ENCODE measurements at regions not wholly inside any gene's neighbourhood (a gene's known extent, or its start where the extent isn't known, plus 50 kb on each side); places are given as distances from the start of the nearest gene placed in this dataset.
A peak's percentile ranks its signal among the peaks of the same experiment; 100 is the strongest.

GRCh38 chr5:12237837-12238575, 333.8 kb upstream of the CTNND2 start:
- Histone ChIP-seq H3K36me3 (ENCODE audit: control insufficient read depth in 1 of 2, insufficient read depth in 2 of 2, low read length in 2 of 2) (no peaks in the 10 kb centered on the region), H2BK12ac (ENCODE audit: low read length) (no peak overlapping the region), H2AK5ac (ENCODE audit: low read length) (no peak overlapping the region), H3K79me2 (ENCODE audit: control insufficient read depth, insufficient read depth, low read length, poor library complexity) (no peaks in the 10 kb centered on the region), H3K4me3 (ENCODE audit: low read depth, low read length) (no peak overlapping the region), H3K23ac (ENCODE audit: low read length) (no peak overlapping the region), H3K9me3 (ENCODE audit: insufficient read depth, low read depth, low read length) (no peaks in the 10 kb centered on the region), H3K18ac (ENCODE audit: low read length) (no peak overlapping the region), H2BK5ac (ENCODE audit: low read depth, low read length, poor library complexity) (no peak overlapping the region), H3K4ac (ENCODE audit: low read depth, low read length) (no peak overlapping the region), H2BK120ac (ENCODE audit: insufficient read depth, low read length, poor library complexity) (no peak overlapping the region), H3K4me2 (ENCODE audit: low read length) (no peak overlapping the region), H2AFZ (ENCODE audit: insufficient read depth, low read length, poor library complexity) (no peak overlapping the region), H3K14ac (ENCODE audit: low read length) (no peak overlapping the region), H3K27ac (ENCODE audit: low read depth, low read length) (no peak overlapping the region), H3K27me3 (ENCODE audit: insufficient read depth, low read length) (no peaks in the 10 kb centered on the region), H3K79me1 (ENCODE audit: low read length) (no peaks in the 10 kb centered on the region), H3K9ac (ENCODE audit: low read length) (no peak overlapping the region), H3K4me1 (ENCODE audit: control insufficient read depth in 1 of 2, insufficient read depth in 2 of 2, low read length in 2 of 2) (no peaks in the 10 kb centered on the region), H4K12ac (ENCODE audit: low read depth, low read length) (no peak overlapping the region), H4K8ac (ENCODE audit: low read depth, low read length) (no peak overlapping the region), H4K91ac (ENCODE audit: low read depth, low read length) (no peak overlapping the region)
- no CpG with 5 or more reads among the region's 6 CpGs for WGBS (ENCODE audit: extremely low coverage, insufficient coverage, insufficient read length)
- no peak for DNase-seq

GRCh38 chr5:12230659-12231058, 326.4 kb upstream of the CTNND2 start:
- no peak overlapping the region for H2AFZ ChIP-seq (ENCODE audit: insufficient read depth, low read length, poor library complexity)
- H2BK5ac ChIP-seq (ENCODE audit: low read depth, low read length, poor library complexity), result no peak overlapping the region
- H3K23ac ChIP-seq (ENCODE audit: low read length), result no peak overlapping the region
- no peaks in the 10 kb centered on the region for H3K27me3 ChIP-seq (ENCODE audit: insufficient read depth, low read length)
- no peak overlapping the region for H3K9ac ChIP-seq (ENCODE audit: low read length)
- no peak overlapping the region for H2BK120ac ChIP-seq (ENCODE audit: insufficient read depth, low read length, poor library complexity)
- H2BK12ac ChIP-seq (ENCODE audit: low read length), result no peak overlapping the region
- no peak overlapping the region for H3K4me2 ChIP-seq (ENCODE audit: low read length)
- H3K36me3 ChIP-seq (ENCODE audit: control insufficient read depth in 1 of 2, insufficient read depth in 2 of 2, low read length in 2 of 2), result no peaks in the 10 kb centered on the region
- no peak overlapping the region for H4K8ac ChIP-seq (ENCODE audit: low read depth, low read length)
- H3K27ac ChIP-seq (ENCODE audit: low read depth, low read length), result no peak overlapping the region
- no peaks in the 10 kb centered on the region for H3K79me2 ChIP-seq (ENCODE audit: control insufficient read depth, insufficient read depth, low read length, poor library complexity)
- no peak overlapping the region for H3K14ac ChIP-seq (ENCODE audit: low read length)
- no peaks in the 10 kb centered on the region for H3K9me3 ChIP-seq (ENCODE audit: insufficient read depth, low read depth, low read length)
- H4K12ac ChIP-seq (ENCODE audit: low read depth, low read length), result no peak overlapping the region
- no peaks in the 10 kb centered on the region for H3K79me1 ChIP-seq (ENCODE audit: low read length)
- no peak overlapping the region for H2AK5ac ChIP-seq (ENCODE audit: low read length)
- no peak overlapping the region for H4K91ac ChIP-seq (ENCODE audit: low read depth, low read length)
- no peaks in the 10 kb centered on the region for H3K4me1 ChIP-seq (ENCODE audit: control insufficient read depth in 1 of 2, insufficient read depth in 2 of 2, low read length in 2 of 2)
- no peak overlapping the region for H3K4me3 ChIP-seq (ENCODE audit: low read depth, low read length)
- no peak for DNase-seq
- H3K18ac ChIP-seq (ENCODE audit: low read length), result no peak overlapping the region
- H3K4ac ChIP-seq (ENCODE audit: low read depth, low read length), result no peak overlapping the region
- 100% methylated on average over 2 of the region's 9 CpGs for WGBS (ENCODE audit: extremely low coverage, insufficient coverage, insufficient read length)

GRCh38 chr5:12217039-12217438, 312.8 kb upstream of the CTNND2 start:
- H3K27me3 ChIP-seq (ENCODE audit: insufficient read depth, low read length), result no peaks in the 10 kb centered on the region
- DNase-seq, result no peak
- H3K36me3 ChIP-seq (ENCODE audit: control insufficient read depth in 1 of 2, insufficient read depth in 2 of 2, low read length in 2 of 2), result no peaks in the 10 kb centered on the region
- no peak overlapping the region for H4K12ac ChIP-seq (ENCODE audit: low read depth, low read length)
- no peak overlapping the region for H3K27ac ChIP-seq (ENCODE audit: low read depth, low read length)
- H3K14ac ChIP-seq (ENCODE audit: low read length), result no peak overlapping the region
- WGBS (ENCODE audit: extremely low coverage, insufficient coverage, insufficient read length), result no CpG with 5 or more reads among the region's 2 CpGs
- H2AFZ ChIP-seq (ENCODE audit: insufficient read depth, low read length, poor library complexity), result no peak overlapping the region
- no peak overlapping the region for H3K18ac ChIP-seq (ENCODE audit: low read length)
- no peak overlapping the region for H2BK5ac ChIP-seq (ENCODE audit: low read depth, low read length, poor library complexity)
- H2AK5ac ChIP-seq (ENCODE audit: low read length), result no peak overlapping the region
- no peak overlapping the region for H3K4me3 ChIP-seq (ENCODE audit: low read depth, low read length)
- no peaks in the 10 kb centered on the region for H3K79me2 ChIP-seq (ENCODE audit: control insufficient read depth, insufficient read depth, low read length, poor library complexity)
- H3K4me2 ChIP-seq (ENCODE audit: low read length), result no peak overlapping the region
- H3K9me3 ChIP-seq (ENCODE audit: insufficient read depth, low read depth, low read length), result no peaks in the 10 kb centered on the region
- no peak overlapping the region for H4K91ac ChIP-seq (ENCODE audit: low read depth, low read length)
- H2BK120ac ChIP-seq (ENCODE audit: insufficient read depth, low read length, poor library complexity), result no peak overlapping the region
- H3K79me1 ChIP-seq (ENCODE audit: low read length), result no peaks in the 10 kb centered on the region
- H3K4me1 ChIP-seq (ENCODE audit: control insufficient read depth in 1 of 2, insufficient read depth in 2 of 2, low read length in 2 of 2), result no peaks in the 10 kb centered on the region
- no peak overlapping the region for H3K9ac ChIP-seq (ENCODE audit: low read length)
- no peak overlapping the region for H3K23ac ChIP-seq (ENCODE audit: low read length)
- no peak overlapping the region for H2BK12ac ChIP-seq (ENCODE audit: low read length)
- H4K8ac ChIP-seq (ENCODE audit: low read depth, low read length), result no peak overlapping the region
- no peak overlapping the region for H3K4ac ChIP-seq (ENCODE audit: low read depth, low read length)

- Histone ChIP-seq H3K23ac (ENCODE audit: low read length) (no peak overlapping the region), H3K79me1 (ENCODE audit: low read length) (no peaks in the 10 kb centered on the region)
- peak; percentile 34 to 70 for DNase-seq
These were observed 310.2 kb upstream of the CTNND2 start for GRCh38 chr5:12214267-12215015.

More at GRCh38 chr5:12214267-12215015, 310.2 kb upstream of the CTNND2 start:
- H3K18ac ChIP-seq (ENCODE audit: low read length), result no peak overlapping the region
- no peak overlapping the region for H4K91ac ChIP-seq (ENCODE audit: low read depth, low read length)
- no peak overlapping the region for H3K4me3 ChIP-seq (ENCODE audit: low read depth, low read length)
- no peaks in the 10 kb centered on the region for H3K79me2 ChIP-seq (ENCODE audit: control insufficient read depth, insufficient read depth, low read length, poor library complexity)
- H3K27ac ChIP-seq (ENCODE audit: low read depth, low read length), result no peak overlapping the region
- no peak overlapping the region for H2BK120ac ChIP-seq (ENCODE audit: insufficient read depth, low read length, poor library complexity)
- H3K4me2 ChIP-seq (ENCODE audit: low read length), result no peak overlapping the region
- no peaks in the 10 kb centered on the region for H3K9me3 ChIP-seq (ENCODE audit: insufficient read depth, low read depth, low read length)
- H3K4me1 ChIP-seq (ENCODE audit: control insufficient read depth in 1 of 2, insufficient read depth in 2 of 2, low read length in 2 of 2), result no peaks in the 10 kb centered on the region
- no peak overlapping the region for H4K8ac ChIP-seq (ENCODE audit: low read depth, low read length)
- no peak overlapping the region for H2BK12ac ChIP-seq (ENCODE audit: low read length)
- H3K14ac ChIP-seq (ENCODE audit: low read length), result no peak overlapping the region
- H2AFZ ChIP-seq (ENCODE audit: insufficient read depth, low read length, poor library complexity), result no peak overlapping the region
- H2BK5ac ChIP-seq (ENCODE audit: low read depth, low read length, poor library complexity), result no peak overlapping the region
- H3K27me3 ChIP-seq (ENCODE audit: insufficient read depth, low read length), result no peaks in the 10 kb centered on the region
- no peaks in the 10 kb centered on the region for H3K36me3 ChIP-seq (ENCODE audit: control insufficient read depth in 1 of 2, insufficient read depth in 2 of 2, low read length in 2 of 2)
- H3K9ac ChIP-seq (ENCODE audit: low read length), result no peak overlapping the region
- H2AK5ac ChIP-seq (ENCODE audit: low read length), result no peak overlapping the region
- H4K12ac ChIP-seq (ENCODE audit: low read depth, low read length), result no peak overlapping the region
- H3K4ac ChIP-seq (ENCODE audit: low read depth, low read length), result no peak overlapping the region
- no CpG with 5 or more reads among the region's 2 CpGs for WGBS (ENCODE audit: extremely low coverage, insufficient coverage, insufficient read length)

Measured in trophoblast cell (in vitro differentiated cells and primary cell).